DMS153 treated with DMSO at 0.1 percent for 48 hours (cell line): ENCODE measurements at regions not wholly inside any gene's neighbourhood (a gene's known extent, or its start where the extent isn't known, plus 50 kb on each side); places are given as distances from the start of the nearest gene placed in this dataset.

Source experiments
- DNase-seq: peaks from one replicate; lab custom pipeline; 2025; ENCODE audit not compliant: unreplicated experiment; lab: John Stamatoyannopoulos, UW

DNA sequence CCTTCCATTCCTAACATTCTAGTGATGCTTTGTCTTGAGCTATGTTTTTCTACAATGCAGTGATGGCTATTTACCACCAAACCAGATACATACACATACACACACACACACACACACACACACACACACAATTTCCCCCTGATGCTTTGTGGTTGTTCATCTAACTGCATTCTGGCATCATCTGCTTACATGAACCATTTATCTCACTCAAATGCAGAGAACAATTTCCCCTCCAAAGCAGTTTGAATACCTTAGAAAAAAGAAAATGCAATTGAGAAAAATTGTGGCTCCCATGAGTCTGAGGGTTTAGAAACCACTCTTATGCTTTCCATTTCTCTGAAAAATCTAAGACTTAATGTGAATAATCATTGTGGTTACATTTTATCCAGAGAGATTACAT lies 1024.8 kb downstream of the TLE4 start:
- no peak for DNase-seq

DNA sequence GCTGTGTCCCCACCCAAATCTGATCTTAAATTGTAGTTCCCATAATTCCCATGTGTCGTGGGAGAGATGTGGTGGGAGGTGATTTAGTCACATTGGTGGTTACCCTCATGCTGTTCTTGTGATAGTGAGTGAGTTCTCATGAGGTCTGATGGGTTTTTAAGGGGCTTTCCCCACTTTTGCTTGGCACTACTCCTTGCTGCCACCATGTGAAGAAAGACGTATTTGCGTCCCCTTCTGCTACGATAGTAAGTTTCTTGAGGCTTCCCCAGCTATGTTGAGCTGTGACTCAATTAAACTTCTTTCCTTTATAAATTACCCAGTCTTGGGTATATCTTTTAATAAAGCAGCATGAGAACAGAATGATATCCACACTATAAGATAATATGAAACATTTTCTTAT lies 1023.4 kb downstream of the TLE4 start:
- no peak for DNase-seq

DNA sequence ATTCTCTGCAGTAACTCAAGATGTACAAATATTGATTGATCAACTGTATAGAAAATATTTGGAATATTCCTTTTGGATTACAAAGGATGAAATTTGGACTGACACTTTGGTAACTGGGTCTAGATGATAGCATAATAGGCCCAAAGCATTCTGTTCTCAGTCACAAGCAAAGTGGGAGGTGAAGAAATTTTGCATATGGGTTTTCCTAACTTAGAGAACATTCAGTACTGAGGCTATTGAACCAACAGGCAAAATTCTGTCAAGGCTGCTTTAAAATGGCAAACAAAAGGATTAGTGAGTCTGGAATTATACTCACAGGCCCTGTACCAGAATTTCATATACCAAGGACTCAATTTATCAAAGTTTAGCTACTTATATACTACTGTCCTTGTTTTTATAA lies 1020.6 kb downstream of the TLE4 start:
- DNase-seq: no peak

DNA sequence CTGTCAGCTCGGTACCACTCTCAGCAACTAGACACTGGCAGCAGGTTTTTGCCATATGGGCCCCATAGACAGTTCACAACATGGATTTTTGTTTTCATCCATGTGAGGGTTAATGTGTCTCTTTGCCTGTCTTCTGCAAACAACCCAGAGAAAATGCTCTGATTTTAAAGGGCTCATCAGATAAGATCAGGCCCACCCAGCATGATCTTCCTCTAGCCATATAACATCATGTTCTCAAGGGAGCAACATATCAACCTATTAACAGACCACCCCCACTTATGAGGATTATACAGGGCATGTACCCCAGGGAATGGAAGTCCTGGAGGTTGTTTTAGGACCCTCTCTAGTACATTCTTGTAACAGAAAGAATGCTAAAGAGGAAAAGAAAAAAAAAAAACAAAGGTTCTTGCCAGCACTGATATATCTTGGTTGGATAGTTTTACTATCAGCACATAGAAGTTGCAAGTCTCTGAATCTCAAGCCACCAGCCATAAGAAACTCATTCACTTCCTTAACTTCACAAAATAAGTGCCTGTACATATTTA lies 1015.1 kb downstream of the TLE4 start:
- no peak for DNase-seq

DNA sequence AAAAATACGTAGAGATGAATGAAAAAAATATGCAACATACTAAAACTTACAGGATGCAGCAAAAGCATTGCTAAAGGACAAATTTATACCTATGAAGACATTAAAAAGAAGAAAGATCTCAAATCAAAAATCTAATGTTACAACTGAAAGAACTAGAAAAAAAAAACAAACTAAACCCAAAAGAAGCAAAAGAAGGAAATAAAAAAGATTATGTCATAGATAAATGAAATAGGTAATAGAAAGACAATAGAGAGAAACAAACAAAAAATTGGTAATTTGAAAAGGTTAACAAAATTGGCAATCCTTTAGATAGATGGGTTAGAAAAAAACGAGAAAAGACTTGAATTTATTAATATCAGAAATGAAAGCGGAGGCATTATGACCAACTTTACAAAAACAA lies 1000.2 kb downstream of the TLE4 start:
- no peak for DNase-seq

DNA sequence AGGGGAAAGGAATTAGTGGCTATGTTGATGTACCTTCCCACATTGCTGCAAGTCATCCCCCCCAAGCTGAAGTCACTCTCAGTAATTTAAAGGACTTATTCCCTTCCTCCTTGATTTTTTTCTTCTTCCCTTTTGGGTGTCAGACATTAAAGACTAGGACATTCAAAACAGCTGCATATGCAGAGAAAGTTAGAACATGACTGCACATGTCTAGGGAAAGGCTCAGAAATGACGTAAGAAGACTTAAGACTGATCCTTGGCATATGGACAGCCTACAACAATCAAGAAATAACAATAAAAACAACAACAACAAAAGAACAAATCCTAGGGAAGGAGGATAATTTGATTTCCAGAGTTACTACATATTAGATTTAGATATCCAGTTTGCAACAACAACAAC lies 997.5 kb downstream of the TLE4 start:
- no peak for DNase-seq

DNA sequence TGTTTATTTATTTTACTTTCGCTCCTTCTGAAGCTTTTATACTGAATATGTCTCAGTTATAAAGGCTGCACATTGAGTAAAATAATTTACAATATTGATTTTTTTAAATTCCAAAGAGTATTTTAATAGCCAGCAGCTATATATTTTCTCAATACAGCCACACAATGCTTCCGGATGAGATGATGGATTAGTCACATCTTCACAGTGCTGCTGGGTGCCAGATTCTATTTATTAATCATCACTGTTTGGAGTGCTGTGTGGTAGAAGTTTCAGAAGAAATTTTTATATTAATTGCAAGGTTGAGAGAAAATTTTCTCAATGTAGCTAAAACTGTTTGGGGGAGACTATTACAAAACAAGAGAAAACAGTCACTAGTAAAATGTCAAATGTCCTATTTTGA lies 989.8 kb downstream of the TLE4 start:
- DNase-seq: no peak

DNA sequence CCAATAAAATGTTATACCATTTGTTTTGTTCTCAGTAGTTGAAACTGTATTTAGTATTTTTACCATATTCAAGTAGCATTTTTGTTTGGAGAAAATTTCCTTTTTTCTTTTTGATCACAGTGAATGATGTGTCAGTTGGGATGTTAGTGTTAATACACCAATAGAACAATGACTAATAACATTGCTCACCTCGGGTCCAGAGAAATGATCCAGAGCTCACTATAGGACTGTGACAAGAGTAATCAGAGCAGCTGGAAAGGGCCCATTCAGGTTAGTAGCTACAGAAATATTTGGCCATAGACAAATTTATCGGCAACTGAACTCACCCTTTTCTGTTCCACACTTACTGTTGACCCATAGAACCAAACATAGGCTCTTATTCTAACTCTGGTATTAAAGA lies 989.2 kb downstream of the TLE4 start:
- no peak for DNase-seq

DNA sequence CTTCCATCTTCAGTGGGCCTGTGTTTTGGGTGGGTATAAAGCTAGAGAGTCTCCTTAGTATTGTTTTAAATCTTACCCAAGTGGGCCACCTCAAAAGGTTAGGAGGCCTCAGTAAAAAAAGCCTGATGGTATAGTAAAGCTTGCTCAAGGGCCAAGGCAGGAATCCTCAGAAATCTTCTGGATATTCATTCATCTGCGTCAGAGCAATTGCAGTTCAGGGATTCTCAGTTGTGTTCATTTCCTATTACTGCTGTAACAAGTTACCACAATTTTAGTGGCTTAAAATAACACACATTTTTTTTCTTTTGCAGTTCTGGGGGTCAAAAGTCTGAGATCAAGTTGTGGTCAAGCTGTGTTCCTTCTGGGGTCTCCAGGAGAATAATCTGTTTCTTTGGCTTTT lies 985.5 kb downstream of the TLE4 start:
- DNase-seq: no peak

DNA sequence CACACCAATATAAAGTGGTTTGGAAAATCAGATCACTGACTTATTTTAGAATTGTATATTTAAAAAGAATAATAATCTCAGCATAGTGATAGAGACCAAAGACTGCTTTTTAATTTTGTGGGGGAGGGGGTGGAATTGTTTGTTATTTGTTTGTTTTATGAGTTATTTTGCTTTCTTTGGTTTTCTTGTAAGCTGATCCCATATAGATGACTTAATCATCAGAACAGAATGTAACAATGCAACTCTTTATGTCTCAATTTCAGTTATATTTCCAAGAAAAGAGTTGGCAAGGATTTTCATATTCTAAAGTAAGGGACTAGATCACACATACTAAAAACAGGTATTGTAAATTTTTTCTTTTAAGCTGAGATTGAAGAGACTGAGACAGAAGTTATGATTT lies 984.9 kb downstream of the TLE4 start:
- DNase-seq: no peak

DNA sequence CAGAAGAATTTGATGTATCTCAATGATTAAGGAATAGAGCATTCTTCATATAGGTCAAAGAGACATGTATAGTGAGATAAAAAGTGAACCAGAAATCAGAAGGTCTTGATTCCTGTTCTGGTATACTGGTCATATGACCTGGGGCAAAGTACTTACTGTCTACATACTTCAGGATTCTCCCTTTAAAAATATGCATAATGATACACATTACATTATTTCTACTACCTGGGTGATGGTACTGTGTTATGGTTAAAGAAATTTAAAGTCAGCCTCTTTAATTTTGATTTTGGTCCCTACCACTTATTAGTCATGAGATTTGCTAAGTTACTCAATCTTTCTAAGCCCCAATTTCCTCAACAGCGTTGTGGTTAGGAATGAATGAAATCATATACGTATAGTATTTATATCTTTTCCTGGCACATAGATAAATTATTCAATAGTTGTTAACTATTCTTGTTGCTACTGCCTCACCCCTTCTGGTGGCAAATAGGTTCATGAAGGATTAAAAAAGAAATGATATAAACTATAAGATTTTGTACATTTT lies 984.1 kb downstream of the TLE4 start:
- no peak for DNase-seq

DNA sequence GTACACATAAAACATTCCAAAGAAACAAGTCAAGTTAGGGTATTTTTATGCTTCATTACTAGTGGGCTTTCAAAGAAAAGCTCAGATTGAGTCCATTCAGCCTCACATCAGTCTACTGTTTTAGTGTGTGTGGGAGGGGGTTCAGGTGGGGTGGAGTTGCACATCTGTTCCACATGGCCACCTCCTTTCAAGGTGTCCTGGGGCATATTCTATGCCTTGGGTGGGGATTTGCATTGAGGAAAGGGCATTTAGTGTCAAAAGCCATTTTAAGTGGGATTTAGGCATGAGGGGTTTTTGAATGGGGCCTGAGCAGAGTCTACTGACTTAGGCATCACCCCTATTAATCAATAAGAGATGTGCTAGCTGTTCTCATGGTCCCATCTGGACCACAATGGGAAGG lies 983.1 kb downstream of the TLE4 start:
- no peak for DNase-seq

DNA sequence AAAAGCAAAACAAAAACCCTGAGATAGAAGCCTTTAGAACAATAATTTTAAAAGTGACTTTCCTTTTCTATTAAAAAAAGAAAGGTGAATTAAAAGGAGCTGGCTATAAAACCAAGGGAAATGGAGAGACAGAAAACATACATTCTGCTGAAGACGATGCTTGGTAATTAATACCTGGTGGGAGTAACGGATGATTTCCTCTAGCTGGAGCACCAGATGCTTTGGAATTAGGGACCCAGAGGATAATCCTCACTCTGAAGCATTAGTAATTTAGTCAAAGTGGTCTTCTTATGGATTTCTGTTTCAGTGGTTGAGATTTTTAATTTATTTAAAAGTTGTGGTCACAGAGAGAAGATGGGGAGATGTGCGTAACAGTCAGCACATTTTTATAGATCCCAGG lies 982.5 kb downstream of the TLE4 start:
- no peak for DNase-seq

DNA sequence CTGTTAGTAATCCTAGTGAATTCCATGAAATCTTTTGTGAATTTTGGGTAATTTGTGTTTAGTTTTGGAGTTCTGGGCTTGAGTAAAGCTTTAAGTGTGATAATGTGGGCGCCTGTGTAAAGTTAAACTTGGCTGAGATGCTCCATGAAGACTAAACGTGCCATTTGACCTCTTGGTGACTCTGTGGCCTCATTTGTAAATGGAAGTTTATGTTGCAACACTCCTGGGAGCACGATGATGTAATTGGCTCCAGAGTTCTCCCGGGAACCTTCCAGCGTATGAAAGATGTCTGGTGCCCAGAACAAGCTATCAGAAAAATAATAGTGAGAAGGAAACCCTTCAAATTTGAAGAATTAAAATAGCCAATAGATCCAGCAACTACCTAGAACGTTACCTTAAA lies 981.2 kb downstream of the TLE4 start:
- no peak for DNase-seq

DNA sequence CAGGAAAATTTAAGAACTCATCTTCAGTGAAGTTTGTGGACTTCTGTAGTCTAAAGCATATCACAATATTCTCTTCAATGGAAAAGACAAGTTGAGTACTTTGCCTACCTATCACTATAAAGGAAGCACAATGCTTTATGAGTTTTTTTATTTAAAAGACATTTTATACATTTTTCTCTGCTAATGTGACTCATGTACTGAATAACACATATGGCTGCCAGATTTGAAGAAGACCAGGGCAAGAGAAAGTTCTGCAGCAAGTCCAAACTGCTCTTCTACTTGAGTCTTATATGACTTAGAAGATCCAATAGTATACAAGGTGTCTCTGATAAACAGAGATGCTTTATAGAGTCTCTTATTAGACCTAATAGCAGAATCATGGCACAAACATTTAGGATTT lies 978.4 kb downstream of the TLE4 start:
- DNase-seq: no peak

DNA sequence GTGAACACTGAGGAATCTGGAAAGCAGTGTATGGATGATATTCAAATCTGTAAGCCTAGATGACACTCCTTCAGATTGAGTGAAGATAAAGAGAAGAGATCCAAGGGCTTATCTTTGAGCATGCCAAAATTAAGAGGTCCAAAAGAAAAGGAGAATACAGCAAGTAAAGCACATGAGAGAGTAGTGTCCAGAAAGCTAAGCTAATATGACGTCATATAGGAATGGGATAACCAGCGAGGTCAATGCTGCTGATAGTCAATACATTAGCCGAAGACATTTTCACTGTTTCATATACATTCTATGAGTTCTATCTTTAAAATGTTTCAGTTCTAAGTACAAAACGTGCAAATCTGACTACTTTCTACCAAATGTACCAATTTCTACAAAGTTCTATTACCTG lies 975.8 kb downstream of the TLE4 start:
- no peak for DNase-seq

DNA sequence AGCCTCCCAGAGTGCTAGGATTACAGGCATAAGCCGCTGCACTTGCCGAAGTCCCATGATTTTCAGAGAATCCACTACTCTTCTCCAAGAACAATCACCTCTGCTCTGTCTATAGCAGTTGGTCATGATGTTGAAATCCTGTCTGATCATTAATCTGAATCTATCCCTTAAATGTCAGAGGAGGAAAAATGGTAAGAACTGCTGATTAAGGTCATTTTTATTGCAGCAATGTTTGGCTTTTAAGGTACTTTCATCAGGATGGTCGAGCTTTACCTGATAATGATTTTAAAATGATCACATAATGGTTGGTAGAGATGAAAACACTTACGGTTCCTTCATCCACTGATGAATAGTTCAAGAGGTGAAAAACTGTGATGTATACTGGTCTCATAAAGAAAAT lies 968.6 kb downstream of the TLE4 start:
- DNase-seq: no peak

DNA sequence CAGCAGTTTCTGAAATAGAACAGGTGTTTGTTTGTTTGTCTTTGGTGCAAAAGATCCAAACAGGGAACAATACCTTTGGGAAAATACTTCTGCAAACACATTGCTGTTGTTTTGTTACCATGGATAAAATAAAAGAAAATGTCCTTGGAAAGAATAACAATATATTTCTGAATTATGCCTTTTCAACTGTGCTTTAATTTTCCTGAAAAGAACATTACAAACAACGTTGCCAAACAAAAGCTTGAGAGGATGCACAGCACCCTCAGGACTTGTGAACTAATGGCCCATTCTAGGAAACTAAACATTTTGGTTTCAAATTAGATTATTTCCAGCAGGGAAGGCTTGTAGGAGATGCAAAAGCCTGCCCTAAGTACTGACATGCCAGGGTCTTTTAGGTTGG lies 967.2 kb downstream of the TLE4 start:
- no peak for DNase-seq

DNA sequence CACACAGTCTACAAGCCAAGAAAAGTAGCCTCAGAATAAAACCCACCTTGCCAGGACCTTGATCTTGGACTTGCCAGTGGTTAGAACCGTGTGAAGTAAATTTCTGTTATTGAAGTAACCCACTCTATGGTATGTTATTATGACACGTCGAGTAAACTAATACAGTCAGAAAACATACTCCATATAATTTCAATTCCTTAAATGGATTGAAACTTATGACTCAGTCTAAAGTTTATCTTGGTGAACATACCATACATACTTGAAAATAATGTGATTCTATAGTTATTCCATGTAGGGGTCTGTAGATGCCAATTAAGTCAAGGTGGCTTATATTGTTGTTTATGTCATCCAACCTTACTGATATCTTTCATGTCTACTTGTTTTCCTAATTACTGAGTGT lies 950.7 kb downstream of the TLE4 start:
- DNase-seq: no peak

DNA sequence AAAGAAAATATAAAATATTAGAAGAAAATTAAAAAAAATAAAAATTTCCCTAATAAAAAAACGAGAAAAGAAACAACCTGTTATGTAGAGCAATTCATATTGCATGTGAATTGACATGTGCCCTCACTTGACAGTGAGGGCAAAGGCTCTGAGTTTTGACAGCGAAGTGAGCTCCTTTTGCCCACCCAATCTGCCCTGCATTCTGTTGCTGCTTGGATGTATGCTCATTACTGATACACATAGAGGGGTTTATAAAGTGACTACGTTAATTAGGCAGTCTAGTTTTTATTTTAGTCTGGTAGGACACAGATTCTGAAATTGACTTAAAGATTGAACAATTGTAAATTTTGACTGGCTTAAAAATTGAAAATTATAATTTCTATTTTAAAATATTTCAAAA lies 949.4 kb downstream of the TLE4 start:
- DNase-seq: no peak

DNA sequence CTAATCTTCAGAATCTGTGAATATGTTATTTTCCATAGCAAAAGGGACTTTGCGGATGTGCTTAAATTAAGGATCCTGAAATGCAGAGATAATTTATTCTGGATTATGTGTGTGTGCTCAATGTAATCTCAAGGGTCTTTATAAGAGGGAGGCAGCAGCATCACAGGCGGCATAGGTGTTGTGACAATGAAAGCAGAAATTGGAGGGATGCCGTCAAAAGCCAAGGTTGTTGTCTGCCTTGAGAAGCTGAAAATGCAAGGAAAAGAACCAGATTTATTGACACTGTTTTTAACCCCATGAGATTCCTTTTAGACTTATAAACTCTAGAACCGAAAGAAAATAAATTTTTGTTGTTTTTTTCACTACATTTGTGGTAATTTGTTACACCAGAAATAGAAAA lies 948.5 kb downstream of the TLE4 start:
- DNase-seq: no peak

DNA sequence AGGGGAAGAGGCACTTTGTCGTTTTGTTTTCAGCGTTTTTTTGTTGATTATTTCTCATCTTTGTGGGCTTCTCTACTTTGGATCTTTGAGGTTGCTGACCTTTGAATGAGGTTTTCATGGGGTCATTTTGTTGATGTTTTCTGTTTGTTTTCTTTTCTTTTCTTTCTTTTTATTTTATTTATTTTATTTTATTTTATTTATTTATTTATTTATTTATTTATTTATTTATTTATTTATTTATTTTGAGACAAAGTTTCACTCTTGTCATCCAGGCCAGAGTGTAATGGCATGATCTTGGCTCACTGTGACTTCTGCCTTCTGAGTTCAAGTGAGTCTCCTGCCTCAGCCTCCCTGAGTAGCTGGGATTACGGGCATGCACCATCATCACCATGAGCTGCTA lies 946.7 kb downstream of the TLE4 start:
- DNase-seq: no peak

DNA sequence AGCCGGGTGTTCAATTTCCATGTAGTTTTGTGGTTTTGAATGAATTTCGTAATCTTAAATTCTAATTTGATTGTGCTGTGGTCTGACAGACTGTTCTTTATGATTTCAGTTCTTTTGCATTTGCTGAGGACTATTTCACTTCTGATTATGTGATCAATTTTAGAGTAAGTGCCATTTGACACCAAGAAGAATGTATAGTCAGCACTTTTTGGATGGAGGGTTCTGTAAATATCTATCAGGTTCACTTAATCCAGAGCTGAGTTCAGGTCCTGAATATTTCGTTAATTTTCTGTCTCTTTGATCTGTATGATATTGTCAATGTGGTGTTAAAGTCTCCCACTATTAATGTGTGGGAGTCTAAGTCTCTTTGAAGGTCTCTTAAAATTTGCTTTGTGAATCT lies 944.9 kb downstream of the TLE4 start:
- DNase-seq: no peak

DNA sequence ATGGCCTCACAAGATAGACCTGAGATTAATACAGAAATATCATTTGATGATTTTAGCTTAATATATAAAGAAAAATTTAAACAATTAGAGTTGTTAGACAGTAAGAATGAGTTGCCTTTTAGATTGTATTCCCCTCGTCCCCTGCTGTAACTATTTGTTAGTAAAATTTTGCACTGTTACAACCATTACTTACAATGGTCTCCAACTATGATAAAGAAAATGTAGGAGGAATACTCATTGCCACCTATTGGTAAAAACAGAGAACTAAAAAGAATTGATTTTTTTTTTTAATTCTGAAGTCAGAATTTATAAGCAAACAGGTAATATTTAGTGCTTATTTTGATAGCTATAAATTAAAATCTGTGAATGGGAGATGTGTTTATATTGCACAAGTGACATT lies 937.6 kb downstream of the TLE4 start:
- no peak for DNase-seq
